Astrocyte (in vitro differentiated cells and primary cell): ENCODE measurements at regions not wholly inside any gene's neighbourhood (a gene's known extent, or its start where the extent isn't known, plus 50 kb on each side); places are given as distances from the start of the nearest gene placed in this dataset.

Experiments used
- DNase-seq: peaks from one replicate; pipeline ENCODE4 v3.0.0-alpha.2; 2010; ENCODE audit warnings: low read depth
- FAIRE-seq: peaks from 2 replicates; lab custom pipeline; 2011; peaks lifted over from hg19 to GRCh38; lab: Jason Lieb, UNC
- H2AFZ ChIP-seq: 2 replicates; pipeline ENCODE4 v1.6.0; 2012; ENCODE audit warnings: low read depth, low read length, inconsistent platforms
- H3K27ac ChIP-seq: 2 replicates; pipeline ENCODE4 v1.5.1; 2011; ENCODE audit warnings: low read depth, low read length, inconsistent platforms
- H3K27me3 ChIP-seq: 2 replicates; pipeline ENCODE4 v1.6.0; 2011; ENCODE audit warnings: low read length, inconsistent platforms; ENCODE audit not compliant: insufficient read depth
- H3K36me3 ChIP-seq: 2 replicates; pipeline ENCODE4 v1.5.1; 2011; ENCODE audit warnings: low read length, inconsistent platforms; ENCODE audit not compliant: insufficient read depth
- H3K4me1 ChIP-seq: 2 replicates; pipeline ENCODE4 v1.5.1; 2011; ENCODE audit warnings: low read length, inconsistent platforms; ENCODE audit not compliant: insufficient read depth
- H3K4me2 ChIP-seq: 2 replicates; pipeline ENCODE4 v1.6.0; 2012; ENCODE audit warnings: low read length, inconsistent platforms
- H3K4me3 ChIP-seq: 2 replicates; pipeline ENCODE4 v1.5.1; 2011; ENCODE audit warnings: low read depth, mild to moderate bottlenecking, low read length, inconsistent platforms; ENCODE audit not compliant: insufficient read depth
- H3K79me2 ChIP-seq: 2 replicates; pipeline ENCODE4 v1.6.0; 2012; ENCODE audit warnings: mild to moderate bottlenecking, low read length, inconsistent platforms; ENCODE audit not compliant: insufficient read depth
- H3K9ac ChIP-seq: 2 replicates; pipeline ENCODE4 v1.6.0; 2012; ENCODE audit warnings: mild to moderate bottlenecking, low read length, inconsistent platforms
- H3K9me3 ChIP-seq: 2 replicates; pipeline ENCODE4 v1.5.1; 2012; ENCODE audit warnings: low read depth, mild to moderate bottlenecking, low read length, inconsistent platforms; ENCODE audit not compliant: insufficient read depth
- H4K20me1 ChIP-seq: 2 replicates; pipeline ENCODE4 v1.6.0; 2012; ENCODE audit warnings: low read length, inconsistent platforms; ENCODE audit not compliant: insufficient read depth
- H3K27ac Mint-ChIP-seq: one replicate; pipeline ENCODE4 v1.8.0; 2021; ENCODE audit warnings: mild to moderate bottlenecking, mixed read lengths; ENCODE audit not compliant: unreplicated experiment
- H3K27me3 Mint-ChIP-seq: one replicate; pipeline ENCODE4 v1.8.0; 2021; ENCODE audit warnings: low read depth, mixed read lengths; ENCODE audit not compliant: unreplicated experiment
- H3K36me3 Mint-ChIP-seq: one replicate; pipeline ENCODE4 v1.8.0; 2021; ENCODE audit warnings: low read depth, mixed read lengths; ENCODE audit not compliant: unreplicated experiment
- H3K4me1 Mint-ChIP-seq: one replicate; pipeline ENCODE4 v1.8.0; 2021; ENCODE audit warnings: low read depth, mixed read lengths; ENCODE audit not compliant: unreplicated experiment
- H3K4me3 Mint-ChIP-seq: one replicate; pipeline ENCODE4 v1.8.0; 2021; ENCODE audit warnings: mild to moderate bottlenecking, moderate library complexity, mixed read lengths; ENCODE audit not compliant: unreplicated experiment
- H3K9me3 Mint-ChIP-seq: one replicate; pipeline ENCODE4 v1.8.0; 2021; ENCODE audit warnings: mild to moderate bottlenecking, mixed read lengths; ENCODE audit not compliant: unreplicated experiment
- CTCF ChIP-seq: IDR thresholded peaks from 2 replicates; pipeline ENCODE4 v1.5.1; 2011; ENCODE audit warnings: low read depth, mild to moderate bottlenecking, inconsistent platforms, low read length, moderate library complexity; ENCODE audit not compliant: insufficient read depth
- EZH2 ChIP-seq: IDR thresholded peaks from 2 replicates; pipeline ENCODE4 v1.6.1; 2012; ENCODE audit warnings: mild to moderate bottlenecking, low read length, inconsistent platforms; ENCODE audit not compliant: insufficient read depth

GRCh38 chr4:89551191-89551590, 243.6 kb upstream of the GPRIN3 start:
- DNase-seq (no peak), FAIRE-seq (no peak)
- no peaks in the 10 kb centered on the region for H3K36me3 Mint-ChIP-seq
- Histone ChIP-seq H3K79me2 (no peaks in the 10 kb centered on the region), H2AFZ (no peak overlapping the region), H4K20me1 (no peaks in the 10 kb centered on the region), H3K27me3 (no peaks in the 10 kb centered on the region), H3K4me3 (no peak overlapping the region), H3K9me3 (no peaks in the 10 kb centered on the region), H3K4me1 (no peaks in the 10 kb centered on the region), H3K9ac (no peak overlapping the region), H3K4me2 (no peak overlapping the region), H3K36me3 (no peaks in the 10 kb centered on the region), H3K27ac (no peak overlapping the region)
- H3K27ac Mint-ChIP-seq, result no peak overlapping the region
- TF ChIP-seq EZH2, result no peak
- no peak for TF ChIP-seq CTCF
- no peaks in the 10 kb centered on the region for H3K4me1 Mint-ChIP-seq
- no peaks in the 10 kb centered on the region for H3K9me3 Mint-ChIP-seq
- no peak overlapping the region for H3K4me3 Mint-ChIP-seq
- no peaks in the 10 kb centered on the region for H3K27me3 Mint-ChIP-seq

- H4K20me1 ChIP-seq, result no peaks in the 10 kb centered on the region
- DNase-seq (no peak), FAIRE-seq (no peak)
- no peaks in the 10 kb centered on the region for H3K27me3 Mint-ChIP-seq
- H3K4me2 ChIP-seq, result no peak overlapping the region
- no peak overlapping the region for H3K27ac Mint-ChIP-seq
- no peak overlapping the region for H3K9ac ChIP-seq
- H3K27me3 ChIP-seq, result no peaks in the 10 kb centered on the region
- no peak overlapping the region for H2AFZ ChIP-seq
- H3K4me1 Mint-ChIP-seq, result no peaks in the 10 kb centered on the region
- H3K36me3 ChIP-seq, result no peaks in the 10 kb centered on the region
- H3K27ac ChIP-seq, result no peak overlapping the region
- no peaks in the 10 kb centered on the region for H3K9me3 Mint-ChIP-seq
- no peaks in the 10 kb centered on the region for H3K36me3 Mint-ChIP-seq
- no peaks in the 10 kb centered on the region for H3K79me2 ChIP-seq
- H3K4me3 Mint-ChIP-seq, result no peak overlapping the region
- no peaks in the 10 kb centered on the region for H3K9me3 ChIP-seq
- H3K4me3 ChIP-seq, result no peak overlapping the region
- no peak for TF ChIP-seq EZH2
- no peak for TF ChIP-seq CTCF
- H3K4me1 ChIP-seq, result no peaks in the 10 kb centered on the region
Measured at GRCh38 chr4:89549907-89550306, 242.3 kb upstream of the GPRIN3 start.

GRCh38 chr4:89545315-89545714, 237.7 kb upstream of the GPRIN3 start:
- Histone ChIP-seq H3K79me2 (no peaks in the 10 kb centered on the region), H3K27ac (no peak overlapping the region), H3K36me3 (no peaks in the 10 kb centered on the region), H2AFZ (no peak overlapping the region), H3K4me2 (no peak overlapping the region), H3K4me1 (no peaks in the 10 kb centered on the region), H3K27me3 (no peaks in the 10 kb centered on the region), H3K9me3 (no peaks in the 10 kb centered on the region), H3K9ac (no peak overlapping the region), H3K4me3 (no peak overlapping the region), H4K20me1 (no peaks in the 10 kb centered on the region)
- TF ChIP-seq CTCF (no peak), EZH2 (no peak)
- H3K27ac Mint-ChIP-seq, result no peak overlapping the region
- H3K4me1 Mint-ChIP-seq, result peaks cover 3% of the 10 kb centered on the region
- peaks cover 2% of the 10 kb centered on the region for H3K9me3 Mint-ChIP-seq
- DNase-seq (no peak), FAIRE-seq (no peak)
- no peaks in the 10 kb centered on the region for H3K36me3 Mint-ChIP-seq
- no peaks in the 10 kb centered on the region for H3K27me3 Mint-ChIP-seq
- no peak overlapping the region for H3K4me3 Mint-ChIP-seq
